ENCODE measurements at regions not wholly inside any gene's neighbourhood (a gene's known extent, or its start where the extent isn't known, plus 50 kb on each side); places are given as distances from the start of the nearest gene placed in this dataset.
A peak's percentile ranks its signal among the peaks of the same experiment; 100 is the strongest.

GRCh38 chr7:116447436-116447835 lies 52.1 kb upstream of the CAV2 start:
- TF ChIP-seq CTCF (IDR thresholded peaks at IDR 0.05): no peak
- intact Hi-C loops (cut with DNase I; ENCODE audit: low total_unique reads): loop anchor here (5.0 kb wide), 1 partner anchor 45 kb away; no protein-coding TSS in a partner anchor
- no peak overlapping the region for H3K4me3 ChIP-seq
- no peaks in the 10 kb centered on the region for H3K27me3 ChIP-seq
- peak overlapping the region; percentile 61 to 62 for H3K27ac ChIP-seq
- no peak for DNase-seq
- no peaks in the 10 kb centered on the region for H3K9me3 ChIP-seq
- peaks cover 0 to 69% (median 26%) of the 10 kb centered on the region in 4 donors for H3K4me1 ChIP-seq
- H3K36me3 ChIP-seq: no peaks in the 10 kb centered on the region

GRCh38 chr7:116447966-116448839 lies 51.3 kb upstream of the CAV2 start:
- no peak for TF ChIP-seq CTCF (IDR thresholded peaks at IDR 0.05)
- intact Hi-C loops (cut with DNase I; ENCODE audit: low total_unique reads): loop anchor here (5.0 kb wide), 1 partner anchor 44 kb away; no protein-coding TSS in a partner anchor
- Histone ChIP-seq H3K4me3 (no peak overlapping the region), H3K27ac (peak overlapping the region; percentile 61 to 62), H3K36me3 (no peaks in the 10 kb centered on the region), H3K9me3 (no peaks in the 10 kb centered on the region), H3K4me1 (peaks cover 0 to 61% (median 24%) of the 10 kb centered on the region in 4 donors), H3K27me3 (no peaks in the 10 kb centered on the region)
- no peak for DNase-seq

- TF ChIP-seq CTCF (IDR thresholded peaks at IDR 0.05): no peak
- Histone ChIP-seq H3K4me3 (no peak overlapping the region), H3K27me3 (no peaks in the 10 kb centered on the region), H3K4me1 (peaks cover 0 to 57% (median 20%) of the 10 kb centered on the region in 4 donors), H3K36me3 (no peaks in the 10 kb centered on the region), H3K9me3 (no peaks in the 10 kb centered on the region), H3K27ac (peak overlapping the region; percentile 51 to 65)
- DNase-seq: no peak
- intact Hi-C loops (cut with DNase I; ENCODE audit: low total_unique reads): loop anchor here (5.0 kb wide), 1 partner anchor 43 kb away; no protein-coding TSS in a partner anchor
Observed at GRCh38 chr7:116449441-116449840, 50.1 kb upstream of the CAV2 start.

Data from tibial artery (tissue), 4 donors.